SK-N-SH treated with all-trans-retinoic acid at 6 μM for 48 hours (cell line): ENCODE measurements at regions not wholly inside any gene's neighbourhood (a gene's known extent, or its start where the extent isn't known, plus 50 kb on each side); places are given as distances from the start of the nearest gene placed in this dataset.

ENCODE experiments used
- ARNTL ChIP-seq: fragments of 450-650 bp; formaldehyde crosslinking; IDR thresholded peaks from 2 replicates; pipeline ENCODE4 v1.5.0; 2020; ENCODE audit warnings: low read depth, mild to moderate bottlenecking, moderate library complexity, borderline replicate concordance
- BACH2 ChIP-seq: fragments of 250-450 bp; sonication (Bioruptor Pico); IDR thresholded peaks from 2 replicates; pipeline ENCODE4 v1.9.0; 2021; ENCODE audit warnings: mild to moderate bottlenecking, borderline replicate concordance
- PATZ1 ChIP-seq: fragments of 250-450 bp; sonication (Bioruptor Pico); IDR thresholded peaks from 2 replicates; pipeline ENCODE4 v1.8.0; 2020; ENCODE audit warnings: mild to moderate bottlenecking, moderate library complexity, borderline replicate concordance
- RARB ChIP-seq: fragments of 250-450 bp; sonication (Bioruptor Pico); IDR thresholded peaks from 2 replicates; pipeline ENCODE4 v1.8.0; 2021; ENCODE audit warnings: mild to moderate bottlenecking, moderate library complexity
- TOX ChIP-seq: fragments of 250-450 bp; sonication (Bioruptor Pico); IDR thresholded peaks from 2 replicates; pipeline ENCODE4 v1.8.0; 2021; ENCODE audit warnings: mild to moderate bottlenecking, moderate library complexity, borderline replicate concordance
- ZNF565 ChIP-seq: fragments of 450-650 bp; formaldehyde crosslinking; conservative IDR thresholded peaks from 2 replicates; pipeline ENCODE4 v1.5.0; 2020; ENCODE audit warnings: low read depth, mild to moderate bottlenecking, moderate library complexity
- ZNF70 ChIP-seq: fragments of 450-650 bp; formaldehyde crosslinking; IDR thresholded peaks from 2 replicates; pipeline ENCODE4 v1.5.0; 2020; ENCODE audit warnings: mild to moderate bottlenecking, moderate library complexity

GRCh38 chr3:197371591-197372046, 73.2 kb upstream of the DLG1 start:
- TF ChIP-seq ARNTL (CRISPR knock-in tag) (no peak), PATZ1 (CRISPR knock-in tag) (no peak), ZNF70 (CRISPR knock-in tag) (no peak), ZNF565 (no peak), TOX (CRISPR knock-in tag) (no peak), RARB (CRISPR knock-in tag) (no peak), BACH2 (CRISPR knock-in tag) (no peak)
